ENCODE measurements at regions not wholly inside any gene's neighbourhood (a gene's known extent, or its start where the extent isn't known, plus 50 kb on each side); places are given as distances from the start of the nearest gene placed in this dataset.

DNA sequence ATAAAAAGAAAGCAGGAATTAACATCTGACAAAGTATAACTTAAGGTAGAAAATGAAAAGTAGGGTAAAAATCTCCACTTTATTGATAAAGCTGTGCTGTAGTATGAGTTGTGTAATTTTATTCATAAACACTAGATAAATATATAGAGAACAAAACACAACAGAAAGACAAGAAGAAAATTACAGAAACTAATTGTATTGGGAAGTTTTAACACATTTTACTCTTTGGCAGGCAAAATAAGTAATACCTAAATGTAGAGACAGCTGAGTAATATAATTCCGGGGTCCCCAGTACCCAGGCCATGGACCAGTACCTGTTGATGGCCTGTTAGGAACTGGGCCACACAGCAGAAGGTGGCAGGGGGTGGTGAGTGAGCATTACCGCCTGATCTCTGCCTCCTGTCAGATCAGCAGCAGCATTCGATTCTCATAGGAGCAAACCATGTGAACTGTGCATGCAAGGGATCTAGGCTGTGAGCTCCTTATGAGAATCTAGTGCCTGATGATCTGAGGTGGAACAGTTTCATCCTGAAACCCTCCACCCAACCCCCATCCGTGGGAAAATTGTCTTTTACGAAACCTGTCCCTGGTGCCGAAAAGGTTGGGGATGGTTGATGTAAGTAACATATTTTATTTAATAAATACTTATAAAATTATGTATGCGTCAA is 84.4 kb upstream of the ETV6 start:
- TF ChIP-seq, protein P1, sequence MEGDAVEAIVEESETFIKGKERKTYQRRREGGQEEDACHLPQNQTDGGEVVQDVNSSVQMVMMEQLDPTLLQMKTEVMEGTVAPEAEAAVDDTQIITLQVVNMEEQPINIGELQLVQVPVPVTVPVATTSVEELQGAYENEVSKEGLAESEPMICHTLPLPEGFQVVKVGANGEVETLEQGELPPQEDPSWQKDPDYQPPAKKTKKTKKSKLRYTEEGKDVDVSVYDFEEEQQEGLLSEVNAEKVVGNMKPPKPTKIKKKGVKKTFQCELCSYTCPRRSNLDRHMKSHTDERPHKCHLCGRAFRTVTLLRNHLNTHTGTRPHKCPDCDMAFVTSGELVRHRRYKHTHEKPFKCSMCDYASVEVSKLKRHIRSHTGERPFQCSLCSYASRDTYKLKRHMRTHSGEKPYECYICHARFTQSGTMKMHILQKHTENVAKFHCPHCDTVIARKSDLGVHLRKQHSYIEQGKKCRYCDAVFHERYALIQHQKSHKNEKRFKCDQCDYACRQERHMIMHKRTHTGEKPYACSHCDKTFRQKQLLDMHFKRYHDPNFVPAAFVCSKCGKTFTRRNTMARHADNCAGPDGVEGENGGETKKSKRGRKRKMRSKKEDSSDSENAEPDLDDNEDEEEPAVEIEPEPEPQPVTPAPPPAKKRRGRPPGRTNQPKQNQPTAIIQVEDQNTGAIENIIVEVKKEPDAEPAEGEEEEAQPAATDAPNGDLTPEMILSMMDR (IDR thresholded peaks at IDR 0.05; ENCODE audit: low read depth, low read length, missing input control): no peak
- TF ChIP-seq YY1 (IDR thresholded peaks at IDR 0.05) (no peak), RAD21 (IDR thresholded peaks at IDR 0.05) (no peak), GABPA (IDR thresholded peaks at IDR 0.05 in 1 of 2, conservative IDR thresholded peaks at IDR 0.05 in 1 of 2) (no peak), EGR1 (IDR thresholded peaks at IDR 0.05; ENCODE audit: low read depth in 2 of 2) (no peak), NR2F2 (IDR thresholded peaks at IDR 0.05) (no peak), TAF1 (conservative IDR thresholded peaks at IDR 0.05) (no peak)
- TF ChIP-seq, protein P2, sequence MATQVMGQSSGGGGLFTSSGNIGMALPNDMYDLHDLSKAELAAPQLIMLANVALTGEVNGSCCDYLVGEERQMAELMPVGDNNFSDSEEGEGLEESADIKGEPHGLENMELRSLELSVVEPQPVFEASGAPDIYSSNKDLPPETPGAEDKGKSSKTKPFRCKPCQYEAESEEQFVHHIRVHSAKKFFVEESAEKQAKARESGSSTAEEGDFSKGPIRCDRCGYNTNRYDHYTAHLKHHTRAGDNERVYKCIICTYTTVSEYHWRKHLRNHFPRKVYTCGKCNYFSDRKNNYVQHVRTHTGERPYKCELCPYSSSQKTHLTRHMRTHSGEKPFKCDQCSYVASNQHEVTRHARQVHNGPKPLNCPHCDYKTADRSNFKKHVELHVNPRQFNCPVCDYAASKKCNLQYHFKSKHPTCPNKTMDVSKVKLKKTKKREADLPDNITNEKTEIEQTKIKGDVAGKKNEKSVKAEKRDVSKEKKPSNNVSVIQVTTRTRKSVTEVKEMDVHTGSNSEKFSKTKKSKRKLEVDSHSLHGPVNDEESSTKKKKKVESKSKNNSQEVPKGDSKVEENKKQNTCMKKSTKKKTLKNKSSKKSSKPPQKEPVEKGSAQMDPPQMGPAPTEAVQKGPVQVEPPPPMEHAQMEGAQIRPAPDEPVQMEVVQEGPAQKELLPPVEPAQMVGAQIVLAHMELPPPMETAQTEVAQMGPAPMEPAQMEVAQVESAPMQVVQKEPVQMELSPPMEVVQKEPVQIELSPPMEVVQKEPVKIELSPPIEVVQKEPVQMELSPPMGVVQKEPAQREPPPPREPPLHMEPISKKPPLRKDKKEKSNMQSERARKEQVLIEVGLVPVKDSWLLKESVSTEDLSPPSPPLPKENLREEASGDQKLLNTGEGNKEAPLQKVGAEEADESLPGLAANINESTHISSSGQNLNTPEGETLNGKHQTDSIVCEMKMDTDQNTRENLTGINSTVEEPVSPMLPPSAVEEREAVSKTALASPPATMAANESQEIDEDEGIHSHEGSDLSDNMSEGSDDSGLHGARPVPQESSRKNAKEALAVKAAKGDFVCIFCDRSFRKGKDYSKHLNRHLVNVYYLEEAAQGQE (IDR thresholded peaks at IDR 0.05): no peak
- TF ChIP-seq, protein P3, sequence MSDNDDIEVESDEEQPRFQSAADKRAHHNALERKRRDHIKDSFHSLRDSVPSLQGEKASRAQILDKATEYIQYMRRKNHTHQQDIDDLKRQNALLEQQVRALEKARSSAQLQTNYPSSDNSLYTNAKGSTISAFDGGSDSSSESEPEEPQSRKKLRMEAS (IDR thresholded peaks at IDR 0.05): no peak
